ENCODE measurements at regions not wholly inside any gene's neighbourhood (a gene's known extent, or its start where the extent isn't known, plus 50 kb on each side); places are given as distances from the start of the nearest gene placed in this dataset.
A peak's percentile ranks its signal among the peaks of the same experiment; 100 is the strongest.

DNA sequence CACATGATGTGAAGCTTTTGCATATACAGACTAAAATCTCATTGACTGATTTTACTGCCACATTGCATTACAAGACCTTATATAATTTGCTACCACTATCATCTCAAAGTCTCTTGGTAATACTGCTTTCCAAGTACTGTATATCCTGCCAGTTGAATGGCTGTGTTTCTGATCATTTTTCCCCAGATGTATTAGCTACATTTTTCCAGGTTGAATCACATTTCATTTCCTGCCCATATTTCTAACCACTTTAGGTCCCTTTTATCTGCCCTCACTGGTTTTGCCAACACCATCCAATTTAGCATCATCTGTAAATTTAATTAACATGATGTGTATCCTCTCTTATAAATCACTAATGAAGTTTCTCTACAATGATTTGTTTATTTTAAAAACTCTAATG, 365.7 kb upstream of the PMFBP1 start:
- DNase-seq = no peak
- intact Hi-C loops (cut with DNase I) = no loop called here

DNA sequence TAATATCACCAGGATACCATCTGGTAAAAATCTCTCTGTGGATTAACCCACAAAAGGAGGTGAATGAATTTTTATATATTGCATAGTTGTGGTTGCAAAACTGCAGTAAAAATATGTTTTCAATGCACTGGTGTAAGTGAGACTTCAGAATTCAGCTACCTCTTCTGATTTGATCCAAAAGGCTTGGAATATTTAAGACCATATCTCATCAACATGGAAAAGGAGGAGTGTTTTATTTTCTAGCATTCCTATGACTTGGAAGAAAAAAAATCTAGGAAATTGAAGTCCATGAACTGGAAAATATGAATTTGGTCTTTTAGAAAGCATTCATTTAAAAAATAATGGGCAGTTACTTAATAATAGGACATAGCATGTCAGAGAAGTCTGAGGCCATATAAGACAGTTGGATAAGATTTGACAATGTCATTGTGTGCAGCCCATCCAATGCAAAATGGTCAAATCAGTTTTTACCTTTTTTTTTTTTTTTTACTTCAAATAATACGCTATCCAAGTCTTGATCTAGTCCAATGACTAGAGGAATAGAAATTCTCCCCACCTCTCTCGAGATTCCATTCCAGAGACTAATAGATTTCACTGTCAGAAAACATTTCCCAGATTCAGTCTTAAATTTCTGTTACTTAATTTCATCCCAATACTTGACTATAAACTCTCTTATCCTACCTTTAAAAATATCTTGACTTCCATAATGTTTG, 364.9 kb upstream of the PMFBP1 start:
- intact Hi-C loops (cut with DNase I) = no loop called here
- DNase-seq = no peak

DNA sequence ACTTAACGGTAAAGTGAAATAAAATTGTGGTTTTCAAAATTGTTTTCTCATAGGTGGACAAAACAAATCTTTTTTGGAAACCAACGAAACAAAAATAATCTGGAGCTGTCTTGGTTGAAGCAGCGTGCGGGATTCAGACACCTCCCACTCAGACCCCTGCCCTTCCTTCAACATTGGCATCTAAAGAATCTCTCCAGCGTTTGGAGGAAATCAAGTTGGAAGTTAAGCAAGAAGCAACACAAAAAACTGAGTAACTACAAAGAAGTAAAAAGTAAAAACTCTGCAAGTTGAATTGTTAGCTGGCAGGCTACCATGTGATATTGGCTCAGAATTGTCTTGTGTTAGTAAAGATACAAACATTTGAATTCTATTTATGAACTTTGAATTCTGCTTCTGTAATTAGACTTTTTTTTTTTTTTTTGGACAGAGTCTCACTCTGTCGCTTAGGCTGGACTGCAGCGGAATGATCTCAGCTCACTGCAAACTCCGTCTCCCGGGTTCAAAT, 361.0 kb upstream of the PMFBP1 start:
- intact Hi-C loops (cut with DNase I) = no loop called here
- no peak for DNase-seq

DNA sequence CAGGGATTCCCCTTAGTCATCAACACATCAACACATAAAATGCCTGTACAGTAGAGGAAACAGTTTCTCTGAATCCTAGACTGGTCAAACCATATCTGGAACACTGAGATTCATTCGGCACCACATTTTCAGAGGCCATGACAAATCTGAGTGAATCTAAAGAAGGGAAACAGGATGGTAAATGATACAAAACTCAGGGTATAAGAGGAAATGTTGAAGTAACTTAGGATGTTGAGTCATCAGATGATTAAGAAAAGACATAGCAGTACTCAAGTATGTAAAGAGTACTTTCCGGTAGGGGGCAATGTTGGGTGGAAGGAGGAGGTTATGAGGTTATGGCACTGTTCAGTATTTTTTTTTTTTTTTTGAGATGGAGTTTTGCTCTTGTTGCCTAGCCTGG, 358.5 kb upstream of the PMFBP1 start:
- intact Hi-C loops (cut with DNase I) = no loop called here
- DNase-seq = no peak

DNA sequence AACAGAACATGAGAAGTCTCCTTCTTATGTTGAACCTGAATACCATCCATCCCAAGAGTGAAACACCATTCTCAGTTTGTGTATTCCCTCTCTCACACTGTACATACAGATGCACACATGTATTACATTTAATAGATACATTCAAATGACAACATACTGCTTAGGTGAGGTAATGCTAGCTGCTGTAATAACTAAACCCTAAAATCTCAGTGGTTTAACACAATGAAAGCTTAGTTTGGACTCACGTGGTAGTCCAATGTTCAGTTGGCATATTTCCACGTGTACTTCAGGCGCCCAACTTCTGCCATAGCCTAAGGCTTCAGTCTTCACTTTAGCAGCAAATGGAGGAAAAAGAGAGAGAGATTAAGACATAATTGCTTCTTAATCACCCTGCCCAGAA, 351.1 kb upstream of the PMFBP1 start:
- DNase-seq = no peak
- intact Hi-C loops (cut with DNase I) = no loop called here

DNA sequence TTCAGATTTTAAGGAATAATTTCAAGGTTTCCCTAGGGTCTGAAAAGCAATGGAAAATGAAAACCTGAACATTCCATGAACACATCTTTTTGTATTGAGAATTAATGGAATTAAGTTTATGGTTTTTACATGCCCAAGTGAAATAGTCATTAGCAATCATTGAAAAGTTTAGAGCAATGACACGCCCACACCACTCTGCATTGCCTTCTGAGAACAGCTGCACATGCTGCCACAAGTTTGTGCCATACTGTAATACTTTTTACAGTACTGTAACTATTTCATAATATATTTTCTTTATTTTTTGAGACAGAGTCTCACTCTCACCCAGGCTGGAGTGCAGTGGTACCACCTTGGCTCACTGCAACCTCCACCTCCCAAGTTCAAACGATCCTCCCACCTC, 345.2 kb upstream of the PMFBP1 start:
- intact Hi-C loops (cut with DNase I) = no loop called here
- DNase-seq = no peak

DNA sequence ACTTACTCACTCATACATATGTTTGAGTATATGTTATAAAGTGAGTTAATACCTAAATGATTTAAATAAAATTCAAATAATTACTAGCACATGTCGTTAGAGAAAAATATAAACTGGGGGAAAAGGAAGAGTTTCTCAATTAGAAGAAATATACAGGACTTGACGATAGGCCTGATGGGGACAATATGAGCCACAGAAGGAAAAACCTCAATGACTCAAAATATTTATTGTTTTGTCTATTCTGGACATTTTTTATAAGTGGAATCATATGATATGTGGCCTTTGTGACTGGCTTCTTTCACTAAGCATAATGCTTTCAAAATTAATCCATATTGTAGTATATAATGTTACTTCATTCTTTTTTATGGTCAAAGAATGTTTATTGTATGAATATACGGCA, 339.2 kb upstream of the PMFBP1 start:
- DNase-seq = no peak
- intact Hi-C loops (cut with DNase I) = no loop called here

DNA sequence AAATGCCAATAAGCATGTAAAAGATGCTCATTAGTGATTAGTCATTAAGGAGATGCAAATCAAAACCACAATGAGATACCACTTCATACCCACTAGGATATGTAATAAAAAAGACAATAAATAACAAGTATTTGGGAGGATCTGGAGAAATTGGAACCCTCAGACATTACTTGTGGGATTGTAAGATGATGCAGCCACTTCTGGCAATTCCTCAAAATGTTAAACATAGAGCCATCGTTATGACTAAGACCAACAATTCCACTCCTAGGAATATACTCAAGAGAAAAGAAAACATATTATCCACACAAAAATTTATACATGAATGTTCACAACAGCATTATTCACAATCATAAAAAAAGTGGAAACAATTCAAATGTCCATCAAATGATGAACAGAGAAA, 336.2 kb upstream of the PMFBP1 start:
- intact Hi-C loops (cut with DNase I) = no loop called here
- no peak for DNase-seq

DNA sequence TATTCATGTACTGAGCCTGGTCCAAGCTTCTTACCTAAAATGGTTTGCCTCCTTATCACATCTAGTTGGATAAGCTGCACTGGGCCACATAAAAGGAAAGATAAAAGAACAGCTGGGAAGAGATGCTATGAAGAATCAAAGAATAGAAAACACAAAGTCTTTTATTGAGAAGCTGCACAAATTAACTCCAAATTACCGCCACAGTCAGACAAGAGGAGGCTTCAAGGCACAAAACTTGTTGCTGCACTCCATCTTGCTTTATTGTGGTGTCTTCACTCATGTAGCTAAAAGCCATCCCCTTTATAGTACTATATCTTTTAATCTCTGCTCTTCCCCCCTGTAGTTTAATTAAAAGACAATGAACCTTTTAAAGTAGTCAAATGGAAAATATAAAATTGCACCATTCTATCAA, 330.6 kb upstream of the PMFBP1 start:
- intact Hi-C loops (cut with DNase I) = no loop called here
- DNase-seq = no peak

DNA sequence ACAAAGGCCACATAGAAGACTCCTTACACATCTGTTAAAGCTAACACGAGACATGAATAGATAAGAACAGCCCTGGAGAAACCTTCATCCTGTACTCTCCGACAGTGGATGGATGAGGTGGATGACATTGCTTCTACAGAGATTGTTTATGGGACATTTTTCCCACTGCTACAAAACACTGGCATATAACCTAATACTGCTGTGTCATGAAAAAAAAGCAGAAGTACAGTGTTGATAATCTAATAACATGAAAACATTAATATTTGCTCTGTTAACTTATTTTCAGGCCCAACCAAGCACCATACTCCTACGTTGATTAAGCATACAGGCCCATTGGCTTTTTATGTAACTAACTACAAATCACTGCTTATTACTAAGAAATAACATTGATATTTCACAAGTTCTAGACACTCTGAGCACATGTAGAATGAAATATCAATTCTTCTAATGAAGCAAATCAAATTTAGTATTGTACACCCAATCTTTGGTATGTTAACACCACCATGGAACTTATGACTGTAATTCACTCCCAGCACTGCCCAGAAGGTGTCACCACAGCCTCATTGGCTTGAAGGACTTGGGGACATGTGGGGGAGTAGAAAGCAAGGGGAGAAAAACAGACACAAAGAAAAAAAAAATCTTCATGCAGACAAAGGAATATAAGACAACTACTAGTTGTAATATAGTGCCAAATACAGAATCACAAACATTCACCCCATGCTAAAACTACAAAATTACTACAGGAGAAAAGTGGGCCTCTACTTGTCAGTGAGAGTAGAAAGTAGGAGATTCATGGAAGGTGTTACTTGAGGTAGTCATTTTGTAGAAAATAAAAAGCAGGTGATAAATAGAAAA, 330.0 kb upstream of the PMFBP1 start:
- DNase-seq = peak in 41 of 42 donors; percentile 16 to 83 (median 59)
- intact Hi-C loops (cut with DNase I) = no loop called here

DNA sequence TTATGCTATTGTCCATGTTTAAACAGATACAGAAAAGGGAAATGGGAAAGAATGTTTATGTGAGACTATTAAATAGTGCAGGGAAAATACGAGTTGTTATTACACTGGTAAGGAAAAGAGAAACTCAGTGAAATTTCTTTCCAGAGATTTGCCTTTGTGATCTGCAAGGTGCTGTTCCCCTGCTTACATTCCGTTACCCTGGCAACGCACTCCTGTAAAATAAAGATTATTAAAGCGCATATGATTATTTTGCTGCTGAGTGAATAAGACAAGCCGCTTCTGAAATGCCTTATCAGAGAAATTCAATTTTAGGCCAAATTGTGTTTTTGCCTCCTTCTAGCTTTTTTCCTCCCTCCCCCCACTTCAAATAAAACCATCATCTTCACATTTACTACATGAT, 328.6 kb upstream of the PMFBP1 start:
- peak in 18 of 42 donors; percentile 2 to 61 (median 29) for DNase-seq
- intact Hi-C loops (cut with DNase I) = no loop called here

DNA sequence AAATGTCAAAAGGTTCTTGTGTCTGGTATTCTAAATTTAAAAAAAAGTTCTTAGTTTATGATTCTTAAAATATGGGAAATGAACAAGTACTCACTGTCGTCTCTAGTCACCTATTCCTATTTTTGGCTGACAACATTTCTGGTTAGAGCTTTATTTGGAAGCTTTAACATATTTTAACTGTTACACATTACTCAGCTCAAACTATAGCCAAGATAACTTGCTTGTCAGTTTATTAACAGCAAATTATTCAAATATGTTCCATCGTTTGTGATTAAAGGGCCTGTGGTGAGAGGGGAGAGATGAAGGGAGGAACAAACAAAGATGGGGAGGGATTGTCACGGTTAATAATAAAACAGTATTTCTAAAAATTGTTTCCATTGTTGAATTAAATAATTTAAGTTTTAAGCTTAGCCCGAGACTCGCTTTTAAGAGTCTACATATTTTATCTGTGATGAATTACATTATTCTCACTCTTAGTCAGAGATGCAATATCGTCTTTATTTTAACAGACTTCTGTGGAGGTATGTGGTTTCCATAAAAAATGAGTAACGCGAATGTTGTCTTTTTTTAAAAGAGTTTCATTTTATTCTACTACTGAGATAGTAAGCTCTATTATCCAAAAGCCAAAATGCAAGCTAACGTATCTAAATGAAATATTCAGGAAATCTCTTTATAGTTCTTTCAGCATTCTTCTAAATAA, 321.9 kb upstream of the PMFBP1 start:
- DNase-seq = no peak
- intact Hi-C loops (cut with DNase I) = no loop called here

DNA sequence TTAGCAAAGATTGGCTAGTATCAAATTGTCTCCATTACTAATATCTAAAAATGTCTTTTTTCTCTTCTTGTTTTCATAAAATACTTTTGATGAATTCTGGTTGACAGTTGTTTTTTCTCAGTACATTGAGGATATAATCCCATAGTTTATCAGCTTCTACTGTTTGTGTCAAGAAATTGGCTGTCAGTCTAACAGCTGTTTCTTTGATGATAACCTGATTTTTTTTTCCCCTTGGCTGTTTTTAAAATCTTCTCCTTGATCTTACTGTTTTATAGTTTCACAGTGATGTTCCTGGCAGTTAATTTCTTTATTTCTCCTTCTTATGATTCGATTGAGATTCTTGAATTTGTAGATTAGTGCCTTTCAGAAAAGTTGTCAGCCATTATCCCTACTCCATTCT, 315.3 kb upstream of the PMFBP1 start:
- intact Hi-C loops (cut with DNase I) = no loop called here
- no peak for DNase-seq

DNA sequence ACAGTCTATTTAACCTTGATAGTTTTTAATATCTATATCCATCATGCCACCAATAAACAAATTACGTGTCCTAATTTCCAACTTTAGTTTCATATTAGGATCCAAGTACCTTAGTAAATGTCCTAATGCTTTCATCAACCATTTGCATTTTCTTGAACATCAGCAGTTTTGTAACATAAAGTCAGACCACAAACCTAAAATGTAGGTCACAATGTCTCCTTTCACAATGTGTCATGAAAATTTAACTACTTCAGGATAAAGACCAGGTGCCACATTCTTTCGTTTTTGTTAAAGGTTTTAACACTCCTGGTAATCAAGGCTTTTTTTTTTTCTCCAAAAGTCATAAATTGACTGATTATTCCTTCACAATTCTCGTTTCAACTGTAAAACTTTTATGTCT, 310.7 kb upstream of the PMFBP1 start:
- no peak for DNase-seq
- intact Hi-C loops (cut with DNase I) = no loop called here

DNA sequence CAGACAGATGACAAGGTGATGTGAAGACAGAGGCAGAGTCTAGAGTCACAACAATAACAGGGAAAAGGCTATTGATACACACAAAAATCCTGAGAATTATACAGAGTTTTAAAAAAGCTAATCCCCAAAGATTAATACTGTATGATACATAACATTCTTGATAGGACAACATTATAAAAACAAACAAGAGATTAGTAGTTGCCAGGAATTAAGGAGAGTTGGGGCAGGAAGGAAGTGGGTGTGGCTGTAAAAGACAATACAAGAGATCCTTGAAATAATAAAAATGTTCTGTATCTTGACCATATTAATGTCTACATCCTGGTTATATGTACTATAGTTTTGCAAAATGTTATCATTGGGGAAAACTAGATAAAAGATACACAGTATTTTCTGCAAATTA, 309.5 kb upstream of the PMFBP1 start:
- intact Hi-C loops (cut with DNase I) = no loop called here
- DNase-seq = no peak

DNA sequence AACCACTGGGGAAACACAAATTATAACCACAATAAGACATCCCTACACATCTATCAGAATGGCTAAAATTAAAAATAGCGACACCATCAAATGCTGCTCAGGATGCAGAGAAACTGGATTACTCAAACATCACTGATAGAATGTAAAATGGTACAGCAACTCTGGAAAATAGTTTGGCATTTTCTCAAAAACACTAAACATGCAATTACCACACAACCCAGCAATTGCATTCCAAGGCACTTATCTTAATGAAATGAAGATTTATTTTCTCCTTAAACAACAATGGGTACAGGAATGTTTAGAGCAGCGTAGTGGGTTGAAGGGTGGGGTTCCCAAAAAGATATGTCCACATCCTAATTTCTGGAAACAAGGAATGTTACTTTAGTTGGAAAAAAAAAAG, 309.0 kb upstream of the PMFBP1 start:
- no peak for DNase-seq
- intact Hi-C loops (cut with DNase I) = no loop called here

DNA sequence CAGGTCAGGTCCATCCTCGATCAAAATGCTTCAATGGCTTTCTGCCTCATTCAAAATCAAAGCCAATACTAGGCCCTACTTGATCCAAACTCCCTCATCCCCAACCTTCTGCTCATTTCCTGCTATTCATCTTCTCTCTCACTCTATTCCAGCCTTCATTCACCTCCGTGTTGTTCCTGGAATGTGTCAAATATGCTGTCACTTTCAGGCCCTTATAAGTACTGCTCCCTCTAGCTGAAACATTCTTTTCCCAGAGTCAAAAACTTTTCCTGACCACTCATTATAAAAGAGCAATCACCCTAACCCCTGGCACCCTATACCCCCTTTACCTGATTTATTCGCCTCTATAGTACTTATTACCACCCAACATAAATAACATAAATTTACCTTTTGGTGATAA, 303.7 kb upstream of the PMFBP1 start:
- DNase-seq = no peak
- intact Hi-C loops (cut with DNase I) = no loop called here

DNA sequence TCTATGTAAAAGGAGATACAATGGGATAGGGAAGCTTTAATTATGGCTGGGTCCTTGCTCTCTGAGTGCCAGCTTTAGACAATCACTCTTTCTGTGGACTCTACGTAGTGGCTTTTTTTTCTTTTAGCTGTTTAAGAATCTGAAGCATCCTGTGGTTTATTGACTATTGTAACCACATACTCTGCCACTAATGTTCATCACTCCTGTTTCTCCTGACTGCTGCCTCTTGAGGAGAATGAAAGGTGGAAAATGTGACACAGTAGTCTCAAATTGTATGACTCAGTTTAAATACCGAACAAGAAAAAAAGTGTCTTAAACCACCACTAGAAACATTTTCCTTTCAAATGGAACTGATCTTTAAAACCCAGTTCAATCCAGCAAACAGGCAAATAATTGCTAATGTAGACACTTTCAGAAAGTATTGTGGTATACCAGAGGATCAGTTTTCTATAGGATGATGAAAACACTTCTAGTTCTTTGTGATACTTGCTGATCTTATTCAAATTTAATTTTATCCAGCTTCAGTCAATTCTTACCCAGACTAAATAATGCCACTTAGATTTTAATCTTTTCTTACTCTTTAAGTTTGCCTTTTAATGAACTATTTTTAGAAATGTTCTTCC, 302.7 kb upstream of the PMFBP1 start:
- DNase-seq = peak in 1 of 42 donors; percentile 1
- intact Hi-C loops (cut with DNase I) = no loop called here

DNA sequence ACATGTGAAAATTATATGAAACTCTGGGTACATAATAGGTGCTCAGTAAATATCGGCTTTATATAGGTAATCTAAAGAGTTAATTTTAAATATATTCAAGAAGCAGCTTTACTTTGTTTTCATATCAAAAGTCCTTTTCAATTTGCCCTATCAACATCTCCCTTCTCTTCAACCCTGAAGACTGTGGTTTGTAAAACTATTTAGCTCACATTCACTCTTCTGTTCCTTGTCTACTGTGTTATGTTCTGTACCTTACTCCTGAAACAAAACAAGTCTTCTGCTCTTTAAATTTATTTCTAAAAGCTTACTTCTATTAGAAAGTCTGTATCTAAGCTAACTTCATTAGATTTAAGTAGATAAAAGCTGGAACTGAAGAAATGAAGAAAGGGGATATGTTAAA, 301.7 kb upstream of the PMFBP1 start:
- intact Hi-C loops (cut with DNase I) = no loop called here
- DNase-seq = no peak
